ENCODE measurements at regions not wholly inside any gene's neighbourhood (a gene's known extent, or its start where the extent isn't known, plus 50 kb on each side); places are given as distances from the start of the nearest gene placed in this dataset.
A peak's percentile ranks its signal among the peaks of the same experiment; 100 is the strongest.

GRCh38 chr20:7004801-7005200 is 237.3 kb downstream of the BMP2 start:
- ATAC-seq (no peak), DNase-seq (ENCODE audit: missing footprints) (no peak)
- intact Hi-C loops (cut with DNase I): no loop called here

GRCh38 chr20:7010527-7010926 is 243.0 kb downstream of the BMP2 start:
- ATAC-seq (no peak), DNase-seq (ENCODE audit: missing footprints) (no peak)
- intact Hi-C loops (cut with DNase I): no loop called here

- DNase-seq (ENCODE audit: missing footprints) (no peak), ATAC-seq (no peak)
- intact Hi-C loops (cut with DNase I): no loop called here
Observed at GRCh38 chr20:7015257-7015656, 247.8 kb downstream of the BMP2 start.

GRCh38 chr20:7022597-7022996 is 255.1 kb downstream of the BMP2 start:
- ATAC-seq: no peak
- intact Hi-C loops (cut with DNase I): no loop called here
- no peak for DNase-seq (ENCODE audit: missing footprints)

- intact Hi-C loops (cut with DNase I): no loop called here
- no peak for DNase-seq (ENCODE audit: missing footprints)
- ATAC-seq: no peak
Observed at GRCh38 chr20:7025635-7026034, 258.1 kb downstream of the BMP2 start.

GRCh38 chr20:7029019-7029418 is 261.5 kb downstream of the BMP2 start:
- no peak for DNase-seq (ENCODE audit: missing footprints)
- ATAC-seq: no peak

GRCh38 chr20:7031222-7031621 is 263.7 kb downstream of the BMP2 start:
- ATAC-seq (no peak), DNase-seq (ENCODE audit: missing footprints) (no peak)
- intact Hi-C loops (cut with DNase I): no loop called here

More at GRCh38 chr20:7029019-7029418, 261.5 kb downstream of the BMP2 start:
- intact Hi-C loops (cut with DNase I): no loop called here

GRCh38 chr20:7038029-7038428 is 270.5 kb downstream of the BMP2 start:
- ATAC-seq (no peak), DNase-seq (ENCODE audit: missing footprints) (no peak)
- intact Hi-C loops (cut with DNase I): no loop called here

GRCh38 chr20:7057611-7058010 is 290.1 kb downstream of the BMP2 start:
- ATAC-seq (no peak), DNase-seq (ENCODE audit: missing footprints) (no peak)
- intact Hi-C loops (cut with DNase I): no loop called here

GRCh38 chr20:7078804-7079203 is 311.3 kb downstream of the BMP2 start:
- no peak for DNase-seq (ENCODE audit: missing footprints)
- ATAC-seq: no peak
- intact Hi-C loops (cut with DNase I): no loop called here

- no peak for ATAC-seq
Observed at GRCh38 chr20:7080472-7080871, 313.0 kb downstream of the BMP2 start.

GRCh38 chr20:7085467-7085866 is 318.0 kb downstream of the BMP2 start:
- DNase-seq (ENCODE audit: missing footprints) (no peak), ATAC-seq (no peak)
- intact Hi-C loops (cut with DNase I): no loop called here

More at GRCh38 chr20:7080472-7080871, 313.0 kb downstream of the BMP2 start:
- DNase-seq (ENCODE audit: missing footprints): no peak
- intact Hi-C loops (cut with DNase I): no loop called here

- intact Hi-C loops (cut with DNase I): no loop called here
- ATAC-seq (no peak), DNase-seq (ENCODE audit: missing footprints) (no peak)
Observed at GRCh38 chr20:7087803-7088202, 320.3 kb downstream of the BMP2 start.

- intact Hi-C loops (cut with DNase I): no loop called here
- ATAC-seq (no peak), DNase-seq (ENCODE audit: missing footprints) (no peak)
Observed at GRCh38 chr20:7090001-7090400, 322.5 kb downstream of the BMP2 start.

GRCh38 chr20:7090811-7091210 is 323.3 kb downstream of the BMP2 start:
- intact Hi-C loops (cut with DNase I): no loop called here
- DNase-seq (ENCODE audit: missing footprints): no peak
- no peak for ATAC-seq

GRCh38 chr20:7091655-7092054 is 324.2 kb downstream of the BMP2 start:
- DNase-seq (ENCODE audit: missing footprints) (no peak), ATAC-seq (no peak)
- intact Hi-C loops (cut with DNase I): no loop called here

- intact Hi-C loops (cut with DNase I): no loop called here
- no peak for DNase-seq (ENCODE audit: missing footprints)
Observed at GRCh38 chr20:7094438-7094997, 327.0 kb downstream of the BMP2 start.

GRCh38 chr20:7106910-7107309 is 339.4 kb downstream of the BMP2 start:
- intact Hi-C loops (cut with DNase I): no loop called here
- no peak for DNase-seq (ENCODE audit: missing footprints)
- no peak for ATAC-seq

More at GRCh38 chr20:7094438-7094997, 327.0 kb downstream of the BMP2 start:
- no peak for ATAC-seq

- ATAC-seq (no peak), DNase-seq (ENCODE audit: missing footprints) (no peak)
- intact Hi-C loops (cut with DNase I): no loop called here
Observed at GRCh38 chr20:7108929-7109328, 341.4 kb downstream of the BMP2 start.

- DNase-seq (ENCODE audit: missing footprints) (no peak), ATAC-seq (peak; percentile 90)
- intact Hi-C loops (cut with DNase I): loop anchor here (5.0 kb wide), 3 partner anchors 48 to 173 kb away; no protein-coding TSS in a partner anchor
Observed at GRCh38 chr20:7113577-7114466, 346.3 kb downstream of the BMP2 start.
